ENCODE measurements at regions not wholly inside any gene's neighbourhood (a gene's known extent, or its start where the extent isn't known, plus 50 kb on each side); places are given as distances from the start of the nearest gene placed in this dataset.

DNA sequence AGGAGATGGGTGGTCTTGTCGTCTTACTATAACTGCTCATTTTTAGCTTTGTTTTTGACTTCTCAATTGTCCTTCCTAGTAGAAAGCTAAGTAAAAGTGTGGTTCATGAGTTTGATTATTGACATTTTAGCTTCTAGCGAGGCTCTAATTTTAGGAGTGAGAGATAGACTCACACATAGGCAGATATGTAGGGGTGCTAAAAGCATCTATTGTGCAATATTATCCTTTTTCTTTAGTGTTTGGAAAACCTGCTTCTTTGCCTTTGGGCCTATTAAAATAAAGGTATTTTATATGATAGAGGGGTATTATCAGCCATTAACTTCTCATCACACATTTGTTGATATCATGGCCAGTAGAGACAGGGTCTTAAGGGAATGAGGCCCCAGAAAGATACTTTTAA, 195.3 kb downstream of the SPRY1 start:
- TF ChIP-seq, protein P1, sequence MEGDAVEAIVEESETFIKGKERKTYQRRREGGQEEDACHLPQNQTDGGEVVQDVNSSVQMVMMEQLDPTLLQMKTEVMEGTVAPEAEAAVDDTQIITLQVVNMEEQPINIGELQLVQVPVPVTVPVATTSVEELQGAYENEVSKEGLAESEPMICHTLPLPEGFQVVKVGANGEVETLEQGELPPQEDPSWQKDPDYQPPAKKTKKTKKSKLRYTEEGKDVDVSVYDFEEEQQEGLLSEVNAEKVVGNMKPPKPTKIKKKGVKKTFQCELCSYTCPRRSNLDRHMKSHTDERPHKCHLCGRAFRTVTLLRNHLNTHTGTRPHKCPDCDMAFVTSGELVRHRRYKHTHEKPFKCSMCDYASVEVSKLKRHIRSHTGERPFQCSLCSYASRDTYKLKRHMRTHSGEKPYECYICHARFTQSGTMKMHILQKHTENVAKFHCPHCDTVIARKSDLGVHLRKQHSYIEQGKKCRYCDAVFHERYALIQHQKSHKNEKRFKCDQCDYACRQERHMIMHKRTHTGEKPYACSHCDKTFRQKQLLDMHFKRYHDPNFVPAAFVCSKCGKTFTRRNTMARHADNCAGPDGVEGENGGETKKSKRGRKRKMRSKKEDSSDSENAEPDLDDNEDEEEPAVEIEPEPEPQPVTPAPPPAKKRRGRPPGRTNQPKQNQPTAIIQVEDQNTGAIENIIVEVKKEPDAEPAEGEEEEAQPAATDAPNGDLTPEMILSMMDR (conservative IDR thresholded peaks at IDR 0.05; ENCODE audit: low read length), result no peak
- TF ChIP-seq EZH2phosphoT487 (IDR thresholded peaks at IDR 0.05; ENCODE audit: borderline replicate concordance, low read depth, low read length), result no peak

All from OCI-LY7 (cell line).